ENCODE measurements at regions not wholly inside any gene's neighbourhood (a gene's known extent, or its start where the extent isn't known, plus 50 kb on each side); places are given as distances from the start of the nearest gene placed in this dataset.

DNA sequence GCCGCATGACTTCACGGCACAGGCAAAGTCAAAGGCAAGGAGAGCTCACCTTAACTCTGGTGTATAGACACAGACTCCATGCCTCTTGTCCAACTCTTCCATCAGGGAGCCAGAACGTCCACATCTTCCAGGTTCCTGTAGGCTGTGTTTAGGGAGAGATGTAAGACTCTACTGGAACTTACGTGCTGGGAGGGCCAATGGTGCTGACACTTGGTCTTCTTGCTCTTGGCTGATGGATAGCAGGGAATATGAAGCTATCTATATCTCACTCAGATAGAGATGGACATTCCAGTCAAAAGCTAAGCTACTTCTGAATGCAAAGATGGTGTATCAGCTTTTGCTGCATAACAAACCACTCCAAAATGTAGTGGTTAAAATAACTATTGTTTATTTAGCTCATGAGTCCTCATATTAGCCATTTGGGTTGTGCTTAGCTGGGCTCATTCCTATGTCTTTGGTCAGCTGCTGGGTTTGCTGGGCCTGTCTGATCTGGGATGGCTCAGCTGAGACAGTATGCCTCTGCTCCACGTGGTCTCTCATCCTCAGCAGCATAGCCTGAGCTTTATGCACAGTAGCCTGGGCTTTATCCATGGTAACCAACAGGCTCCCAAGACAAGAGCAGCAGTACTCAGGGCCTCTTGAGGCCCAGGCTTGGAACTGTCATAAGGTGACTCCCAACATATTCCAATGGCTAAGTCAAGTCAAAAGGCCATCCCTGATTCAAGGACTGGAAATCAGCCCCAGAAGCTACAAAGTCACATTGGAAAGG, 111.6 kb downstream of the SNX5 start (continued):
- TF ChIP-seq IRF2 (CRISPR knock-in tag; IDR thresholded peaks at IDR 0.05) (no peak), KAT2B (IDR thresholded peaks at IDR 0.05; ENCODE audit: borderline replicate concordance, low read depth, low read length) (no peak), ZFP62 (CRISPR knock-in tag; IDR thresholded peaks at IDR 0.05) (no peak), ZNF605 (CRISPR knock-in tag; IDR thresholded peaks at IDR 0.05) (no peak), TARDBP (CRISPR knock-in tag; IDR thresholded peaks at IDR 0.05) (no peak; the same call in 1 of the 2 replicates), ZNF333 (CRISPR knock-in tag; IDR thresholded peaks at IDR 0.05; ENCODE audit: borderline replicate concordance) (peak; percentile 100), ZNF878 (CRISPR knock-in tag; IDR thresholded peaks at IDR 0.05) (no peak), SAFB2 (CRISPR knock-in tag; IDR thresholded peaks at IDR 0.05; ENCODE audit: borderline replicate concordance, low read depth) (no peak; the same call in 1 of the 2 replicates), ZNF615 (CRISPR knock-in tag; IDR thresholded peaks at IDR 0.05; ENCODE audit: borderline replicate concordance) (0 out of 2 replicates have a peak, but pooled peaks have one; percentile 42), ZNF33B (CRISPR knock-in tag; IDR thresholded peaks at IDR 0.05) (0 out of 2 replicates have a peak, but pooled peaks have one; percentile 25), ZNF607 (CRISPR knock-in tag; IDR thresholded peaks at IDR 0.05; ENCODE audit: borderline replicate concordance) (no peak), FOXC1 (CRISPR knock-in tag; IDR thresholded peaks at IDR 0.05; ENCODE audit: borderline replicate concordance) (no peak), ZNF235 (CRISPR knock-in tag; IDR thresholded peaks at IDR 0.05; ENCODE audit: borderline replicate concordance) (no peak), ZSCAN30 (CRISPR knock-in tag; IDR thresholded peaks at IDR 0.05) (0 out of 2 replicates have a peak, but pooled peaks have one; percentile 74), ZNF724P (CRISPR knock-in tag; IDR thresholded peaks at IDR 0.05; ENCODE audit: borderline replicate concordance) (no peak), PPARG (CRISPR knock-in tag; conservative IDR thresholded peaks at IDR 0.05) (no peak), ZFX (CRISPR knock-in tag; IDR thresholded peaks at IDR 0.05; ENCODE audit: low read depth) (peak; percentile 33; the same call in 1 of the 2 replicates), ZNF263 (CRISPR knock-in tag; IDR thresholded peaks at IDR 0.05) (no peak), MEIS1 (CRISPR knock-in tag; IDR thresholded peaks at IDR 0.05; ENCODE audit: borderline replicate concordance) (peak; percentile 20; the same call in 1 of the 2 replicates)
- TF ChIP-seq, protein P1, sequence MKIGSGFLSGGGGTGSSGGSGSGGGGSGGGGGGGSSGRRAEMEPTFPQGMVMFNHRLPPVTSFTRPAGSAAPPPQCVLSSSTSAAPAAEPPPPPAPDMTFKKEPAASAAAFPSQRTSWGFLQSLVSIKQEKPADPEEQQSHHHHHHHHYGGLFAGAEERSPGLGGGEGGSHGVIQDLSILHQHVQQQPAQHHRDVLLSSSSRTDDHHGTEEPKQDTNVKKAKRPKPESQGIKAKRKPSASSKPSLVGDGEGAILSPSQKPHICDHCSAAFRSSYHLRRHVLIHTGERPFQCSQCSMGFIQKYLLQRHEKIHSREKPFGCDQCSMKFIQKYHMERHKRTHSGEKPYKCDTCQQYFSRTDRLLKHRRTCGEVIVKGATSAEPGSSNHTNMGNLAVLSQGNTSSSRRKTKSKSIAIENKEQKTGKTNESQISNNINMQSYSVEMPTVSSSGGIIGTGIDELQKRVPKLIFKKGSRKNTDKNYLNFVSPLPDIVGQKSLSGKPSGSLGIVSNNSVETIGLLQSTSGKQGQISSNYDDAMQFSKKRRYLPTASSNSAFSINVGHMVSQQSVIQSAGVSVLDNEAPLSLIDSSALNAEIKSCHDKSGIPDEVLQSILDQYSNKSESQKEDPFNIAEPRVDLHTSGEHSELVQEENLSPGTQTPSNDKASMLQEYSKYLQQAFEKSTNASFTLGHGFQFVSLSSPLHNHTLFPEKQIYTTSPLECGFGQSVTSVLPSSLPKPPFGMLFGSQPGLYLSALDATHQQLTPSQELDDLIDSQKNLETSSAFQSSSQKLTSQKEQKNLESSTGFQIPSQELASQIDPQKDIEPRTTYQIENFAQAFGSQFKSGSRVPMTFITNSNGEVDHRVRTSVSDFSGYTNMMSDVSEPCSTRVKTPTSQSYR (CRISPR knock-in tag; IDR thresholded peaks at IDR 0.05; ENCODE audit: borderline replicate concordance): no peak
- TF ChIP-seq, protein P2, sequence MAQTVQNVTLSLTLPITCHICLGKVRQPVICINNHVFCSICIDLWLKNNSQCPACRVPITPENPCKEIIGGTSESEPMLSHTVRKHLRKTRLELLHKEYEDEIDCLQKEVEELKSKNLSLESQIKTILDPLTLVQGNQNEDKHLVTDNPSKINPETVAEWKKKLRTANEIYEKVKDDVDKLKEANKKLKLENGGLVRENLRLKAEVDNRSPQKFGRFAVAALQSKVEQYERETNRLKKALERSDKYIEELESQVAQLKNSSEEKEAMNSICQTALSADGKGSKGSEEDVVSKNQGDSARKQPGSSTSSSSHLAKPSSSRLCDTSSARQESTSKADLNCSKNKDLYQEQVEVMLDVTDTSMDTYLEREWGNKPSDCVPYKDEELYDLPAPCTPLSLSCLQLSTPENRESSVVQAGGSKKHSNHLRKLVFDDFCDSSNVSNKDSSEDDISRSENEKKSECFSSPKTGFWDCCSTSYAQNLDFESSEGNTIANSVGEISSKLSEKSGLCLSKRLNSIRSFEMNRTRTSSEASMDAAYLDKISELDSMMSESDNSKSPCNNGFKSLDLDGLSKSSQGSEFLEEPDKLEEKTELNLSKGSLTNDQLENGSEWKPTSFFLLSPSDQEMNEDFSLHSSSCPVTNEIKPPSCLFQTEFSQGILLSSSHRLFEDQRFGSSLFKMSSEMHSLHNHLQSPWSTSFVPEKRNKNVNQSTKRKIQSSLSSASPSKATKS (CRISPR knock-in tag; IDR thresholded peaks at IDR 0.05): 0 out of 2 replicates have a peak, but pooled peaks have one; percentile 40
- TF ChIP-seq, protein P3, sequence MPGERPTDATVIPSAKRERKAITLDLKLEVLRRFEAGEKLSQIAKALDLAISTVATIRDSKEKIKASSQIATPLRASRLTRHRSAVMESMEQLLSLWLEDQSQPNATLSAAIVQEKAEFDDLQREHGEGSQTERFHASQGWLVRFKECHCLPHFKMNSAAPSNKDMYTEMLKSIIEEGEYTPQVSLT (CRISPR knock-in tag; IDR thresholded peaks at IDR 0.05; ENCODE audit: borderline replicate concordance, low read depth): no peak
- TF ChIP-seq, protein P4, sequence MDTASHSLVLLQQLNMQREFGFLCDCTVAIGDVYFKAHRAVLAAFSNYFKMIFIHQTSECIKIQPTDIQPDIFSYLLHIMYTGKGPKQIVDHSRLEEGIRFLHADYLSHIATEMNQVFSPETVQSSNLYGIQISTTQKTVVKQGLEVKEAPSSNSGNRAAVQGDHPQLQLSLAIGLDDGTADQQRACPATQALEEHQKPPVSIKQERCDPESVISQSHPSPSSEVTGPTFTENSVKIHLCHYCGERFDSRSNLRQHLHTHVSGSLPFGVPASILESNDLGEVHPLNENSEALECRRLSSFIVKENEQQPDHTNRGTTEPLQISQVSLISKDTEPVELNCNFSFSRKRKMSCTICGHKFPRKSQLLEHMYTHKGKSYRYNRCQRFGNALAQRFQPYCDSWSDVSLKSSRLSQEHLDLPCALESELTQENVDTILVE (CRISPR knock-in tag; IDR thresholded peaks at IDR 0.05): 0 out of 2 replicates have a peak, but pooled peaks have one; percentile 11

All from HepG2 (cell line).